ENCODE measurements at regions not wholly inside any gene's neighbourhood (a gene's known extent, or its start where the extent isn't known, plus 50 kb on each side); places are given as distances from the start of the nearest gene placed in this dataset.
"Not testable (repeated sequence)": the region's sequence is repeated elsewhere in the genome, so short reads cannot be mapped to it uniquely, and the experiment has no call there.

GRCh38 chr7:83273699-83274098 lies 111.0 kb upstream of the PCLO start:
- no peak for DNase-seq (ENCODE audit: low spot score)
- no peak for TF ChIP-seq CTCF (IDR thresholded peaks at IDR 0.05; ENCODE audit: extremely low read depth, missing control alignments)

GRCh38 chr7:83271212-83272099 lies 108.8 kb upstream of the PCLO start:
- peak; percentile 18 for TF ChIP-seq CTCF (IDR thresholded peaks at IDR 0.05; ENCODE audit: extremely low read depth, missing control alignments)
- DNase-seq (ENCODE audit: low spot score) = no peak

- no peak for DNase-seq (ENCODE audit: low spot score)
- TF ChIP-seq CTCF (IDR thresholded peaks at IDR 0.05; ENCODE audit: extremely low read depth, missing control alignments) = no peak
These were observed 107.7 kb upstream of the PCLO start for GRCh38 chr7:83270407-83270806.

- no peak for DNase-seq (ENCODE audit: low spot score)
- TF ChIP-seq CTCF (IDR thresholded peaks at IDR 0.05; ENCODE audit: extremely low read depth, missing control alignments) = no peak
These were observed 104.5 kb upstream of the PCLO start for GRCh38 chr7:83267141-83267631.

GRCh38 chr7:83263442-83264034 lies 100.9 kb upstream of the PCLO start:
- DNase-seq (ENCODE audit: low spot score) = not testable (repeated sequence)

GRCh38 chr7:83259064-83259463 lies 96.4 kb upstream of the PCLO start:
- TF ChIP-seq CTCF (IDR thresholded peaks at IDR 0.05; ENCODE audit: extremely low read depth, missing control alignments) = no peak
- no peak for DNase-seq (ENCODE audit: low spot score)

GRCh38 chr7:83248000-83248399 lies 85.3 kb upstream of the PCLO start:
- TF ChIP-seq CTCF (IDR thresholded peaks at IDR 0.05; ENCODE audit: extremely low read depth, missing control alignments) = no peak
- no peak for DNase-seq (ENCODE audit: low spot score)

- DNase-seq (ENCODE audit: low spot score) = not testable (repeated sequence)
These were observed 56.5 kb upstream of the PCLO start for GRCh38 chr7:83219231-83219630.
